ENCODE measurements at regions not wholly inside any gene's neighbourhood (a gene's known extent, or its start where the extent isn't known, plus 50 kb on each side); places are given as distances from the start of the nearest gene placed in this dataset.

DNA sequence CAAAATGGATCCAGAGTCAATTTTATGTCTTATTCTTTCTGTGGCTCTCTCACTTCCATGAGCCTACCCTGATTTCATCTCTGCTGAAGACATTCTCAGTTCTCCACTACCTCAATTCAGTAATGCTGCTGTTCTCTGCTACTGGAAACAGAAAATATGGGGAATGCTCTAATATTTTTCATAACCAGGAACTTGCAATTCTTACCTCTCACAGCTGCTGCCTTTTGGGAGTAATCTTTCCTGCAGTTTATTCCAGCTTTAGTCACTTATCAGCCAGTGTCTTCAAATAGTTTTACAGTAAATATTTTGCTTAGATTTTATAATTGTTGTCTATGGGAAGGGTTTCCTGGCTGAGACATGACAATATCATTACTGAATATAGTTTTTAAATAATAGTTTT lies 145.1 kb upstream of the UFM1 start:
- H4K20me1 ChIP-seq (replicated peaks; ENCODE audit: insufficient read depth) = no peaks in the 10 kb centered on the region
- Mint-ChIP-seq H3K9me3 (no peaks in the 10 kb centered on the region), H3K4me1 (no peaks in the 10 kb centered on the region), H3K27ac (no peak overlapping the region), H3K4me3 (no peak overlapping the region), H3K27me3 (ENCODE audit: insufficient read depth, low read depth, poor library complexity) (no peaks in the 10 kb centered on the region), H3K36me3 (ENCODE audit: low read depth) (no peaks in the 10 kb centered on the region)
- TF ChIP-seq, protein P1, sequence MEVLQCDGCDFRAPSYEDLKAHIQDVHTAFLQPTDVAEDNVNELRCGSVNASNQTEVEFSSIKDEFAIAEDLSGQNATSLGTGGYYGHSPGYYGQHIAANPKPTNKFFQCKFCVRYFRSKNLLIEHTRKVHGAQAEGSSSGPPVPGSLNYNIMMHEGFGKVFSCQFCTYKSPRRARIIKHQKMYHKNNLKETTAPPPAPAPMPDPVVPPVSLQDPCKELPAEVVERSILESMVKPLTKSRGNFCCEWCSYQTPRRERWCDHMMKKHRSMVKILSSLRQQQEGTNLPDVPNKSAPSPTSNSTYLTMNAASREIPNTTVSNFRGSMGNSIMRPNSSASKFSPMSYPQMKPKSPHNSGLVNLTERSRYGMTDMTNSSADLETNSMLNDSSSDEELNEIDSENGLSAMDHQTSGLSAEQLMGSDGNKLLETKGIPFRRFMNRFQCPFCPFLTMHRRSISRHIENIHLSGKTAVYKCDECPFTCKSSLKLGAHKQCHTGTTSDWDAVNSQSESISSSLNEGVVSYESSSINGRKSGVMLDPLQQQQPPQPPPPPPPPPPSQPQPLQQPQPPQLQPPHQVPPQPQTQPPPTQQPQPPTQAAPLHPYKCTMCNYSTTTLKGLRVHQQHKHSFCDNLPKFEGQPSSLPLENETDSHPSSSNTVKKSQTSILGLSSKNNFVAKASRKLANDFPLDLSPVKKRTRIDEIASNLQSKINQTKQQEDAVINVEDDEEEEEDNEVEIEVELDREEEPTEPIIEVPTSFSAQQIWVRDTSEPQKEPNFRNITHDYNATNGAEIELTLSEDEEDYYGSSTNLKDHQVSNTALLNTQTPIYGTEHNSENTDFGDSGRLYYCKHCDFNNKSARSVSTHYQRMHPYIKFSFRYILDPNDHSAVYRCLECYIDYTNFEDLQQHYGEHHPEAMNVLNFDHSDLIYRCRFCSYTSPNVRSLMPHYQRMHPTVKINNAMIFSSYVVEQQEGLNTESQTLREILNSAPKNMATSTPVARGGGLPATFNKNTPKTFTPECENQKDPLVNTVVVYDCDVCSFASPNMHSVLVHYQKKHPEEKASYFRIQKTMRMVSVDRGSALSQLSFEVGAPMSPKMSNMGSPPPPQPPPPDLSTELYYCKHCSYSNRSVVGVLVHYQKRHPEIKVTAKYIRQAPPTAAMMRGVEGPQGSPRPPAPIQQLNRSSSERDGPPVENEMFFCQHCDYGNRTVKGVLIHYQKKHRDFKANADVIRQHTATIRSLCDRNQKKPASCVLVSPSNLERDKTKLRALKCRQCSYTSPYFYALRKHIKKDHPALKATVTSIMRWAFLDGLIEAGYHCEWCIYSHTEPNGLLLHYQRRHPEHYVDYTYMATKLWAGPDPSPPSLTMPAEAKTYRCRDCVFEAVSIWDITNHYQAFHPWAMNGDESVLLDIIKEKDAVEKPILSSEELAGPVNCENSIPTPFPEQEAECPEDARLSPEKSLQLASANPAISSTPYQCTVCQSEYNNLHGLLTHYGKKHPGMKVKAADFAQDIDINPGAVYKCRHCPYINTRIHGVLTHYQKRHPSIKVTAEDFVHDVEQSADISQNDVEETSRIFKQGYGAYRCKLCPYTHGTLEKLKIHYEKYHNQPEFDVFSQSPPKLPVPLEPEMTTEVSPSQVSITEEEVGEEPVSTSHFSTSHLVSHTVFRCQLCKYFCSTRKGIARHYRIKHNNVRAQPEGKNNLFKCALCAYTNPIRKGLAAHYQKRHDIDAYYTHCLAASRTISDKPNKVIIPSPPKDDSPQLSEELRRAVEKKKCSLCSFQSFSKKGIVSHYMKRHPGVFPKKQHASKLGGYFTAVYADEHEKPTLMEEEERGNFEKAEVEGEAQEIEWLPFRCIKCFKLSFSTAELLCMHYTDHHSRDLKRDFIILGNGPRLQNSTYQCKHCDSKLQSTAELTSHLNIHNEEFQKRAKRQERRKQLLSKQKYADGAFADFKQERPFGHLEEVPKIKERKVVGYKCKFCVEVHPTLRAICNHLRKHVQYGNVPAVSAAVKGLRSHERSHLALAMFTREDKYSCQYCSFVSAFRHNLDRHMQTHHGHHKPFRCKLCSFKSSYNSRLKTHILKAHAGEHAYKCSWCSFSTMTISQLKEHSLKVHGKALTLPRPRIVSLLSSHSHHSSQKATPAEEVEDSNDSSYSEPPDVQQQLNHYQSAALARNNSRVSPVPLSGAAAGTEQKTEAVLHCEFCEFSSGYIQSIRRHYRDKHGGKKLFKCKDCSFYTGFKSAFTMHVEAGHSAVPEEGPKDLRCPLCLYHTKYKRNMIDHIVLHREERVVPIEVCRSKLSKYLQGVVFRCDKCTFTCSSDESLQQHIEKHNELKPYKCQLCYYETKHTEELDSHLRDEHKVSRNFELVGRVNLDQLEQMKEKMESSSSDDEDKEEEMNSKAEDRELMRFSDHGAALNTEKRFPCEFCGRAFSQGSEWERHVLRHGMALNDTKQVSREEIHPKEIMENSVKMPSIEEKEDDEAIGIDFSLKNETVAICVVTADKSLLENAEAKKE (CRISPR knock-in tag; IDR thresholded peaks at IDR 0.05) = no peak
- TF ChIP-seq CREB1 (CRISPR knock-in tag; IDR thresholded peaks at IDR 0.05; ENCODE audit: low read depth) (no peak), NANOG (IDR thresholded peaks at IDR 0.05; ENCODE audit: borderline replicate concordance) (no peak), STAT1 (IDR thresholded peaks at IDR 0.05; ENCODE audit: unreplicated experiment) (no peak), ZNF331 (CRISPR knock-in tag; IDR thresholded peaks at IDR 0.05; ENCODE audit: low read depth) (no peak), JUNB (IDR thresholded peaks at IDR 0.05; ENCODE audit: unreplicated experiment) (no peak)
- TF ChIP-seq, protein P2, sequence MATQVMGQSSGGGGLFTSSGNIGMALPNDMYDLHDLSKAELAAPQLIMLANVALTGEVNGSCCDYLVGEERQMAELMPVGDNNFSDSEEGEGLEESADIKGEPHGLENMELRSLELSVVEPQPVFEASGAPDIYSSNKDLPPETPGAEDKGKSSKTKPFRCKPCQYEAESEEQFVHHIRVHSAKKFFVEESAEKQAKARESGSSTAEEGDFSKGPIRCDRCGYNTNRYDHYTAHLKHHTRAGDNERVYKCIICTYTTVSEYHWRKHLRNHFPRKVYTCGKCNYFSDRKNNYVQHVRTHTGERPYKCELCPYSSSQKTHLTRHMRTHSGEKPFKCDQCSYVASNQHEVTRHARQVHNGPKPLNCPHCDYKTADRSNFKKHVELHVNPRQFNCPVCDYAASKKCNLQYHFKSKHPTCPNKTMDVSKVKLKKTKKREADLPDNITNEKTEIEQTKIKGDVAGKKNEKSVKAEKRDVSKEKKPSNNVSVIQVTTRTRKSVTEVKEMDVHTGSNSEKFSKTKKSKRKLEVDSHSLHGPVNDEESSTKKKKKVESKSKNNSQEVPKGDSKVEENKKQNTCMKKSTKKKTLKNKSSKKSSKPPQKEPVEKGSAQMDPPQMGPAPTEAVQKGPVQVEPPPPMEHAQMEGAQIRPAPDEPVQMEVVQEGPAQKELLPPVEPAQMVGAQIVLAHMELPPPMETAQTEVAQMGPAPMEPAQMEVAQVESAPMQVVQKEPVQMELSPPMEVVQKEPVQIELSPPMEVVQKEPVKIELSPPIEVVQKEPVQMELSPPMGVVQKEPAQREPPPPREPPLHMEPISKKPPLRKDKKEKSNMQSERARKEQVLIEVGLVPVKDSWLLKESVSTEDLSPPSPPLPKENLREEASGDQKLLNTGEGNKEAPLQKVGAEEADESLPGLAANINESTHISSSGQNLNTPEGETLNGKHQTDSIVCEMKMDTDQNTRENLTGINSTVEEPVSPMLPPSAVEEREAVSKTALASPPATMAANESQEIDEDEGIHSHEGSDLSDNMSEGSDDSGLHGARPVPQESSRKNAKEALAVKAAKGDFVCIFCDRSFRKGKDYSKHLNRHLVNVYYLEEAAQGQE (IDR thresholded peaks at IDR 0.05; ENCODE audit: unreplicated experiment) = no peak
- TF ChIP-seq, protein P3, sequence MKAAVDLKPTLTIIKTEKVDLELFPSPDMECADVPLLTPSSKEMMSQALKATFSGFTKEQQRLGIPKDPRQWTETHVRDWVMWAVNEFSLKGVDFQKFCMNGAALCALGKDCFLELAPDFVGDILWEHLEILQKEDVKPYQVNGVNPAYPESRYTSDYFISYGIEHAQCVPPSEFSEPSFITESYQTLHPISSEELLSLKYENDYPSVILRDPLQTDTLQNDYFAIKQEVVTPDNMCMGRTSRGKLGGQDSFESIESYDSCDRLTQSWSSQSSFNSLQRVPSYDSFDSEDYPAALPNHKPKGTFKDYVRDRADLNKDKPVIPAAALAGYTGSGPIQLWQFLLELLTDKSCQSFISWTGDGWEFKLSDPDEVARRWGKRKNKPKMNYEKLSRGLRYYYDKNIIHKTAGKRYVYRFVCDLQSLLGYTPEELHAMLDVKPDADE (IDR thresholded peaks at IDR 0.05) = no peak
- no peak overlapping the region for H2AFZ ChIP-seq
- H3K4me3 ChIP-seq = no peak overlapping the region
- H3F3A ChIP-seq (replicated peaks; ENCODE audit: low read depth) = no peaks in the 10 kb centered on the region
- H3K4me2 ChIP-seq = no peak overlapping the region
- ATAC-seq = no peak
- no peak for DNase-seq (ENCODE audit: low spot score)
- no peaks in the 10 kb centered on the region for H3K27me3 ChIP-seq (ENCODE audit: insufficient read depth)
- H3K9me2 ChIP-seq (ENCODE audit: insufficient read depth) = no peaks in the 10 kb centered on the region
- H3K79me2 ChIP-seq (replicated peaks; ENCODE audit: insufficient read depth) = no peaks in the 10 kb centered on the region
- no peak overlapping the region for H3K27ac ChIP-seq (ENCODE audit: low read depth)
- no peaks in the 10 kb centered on the region for H3K4me1 ChIP-seq (ENCODE audit: insufficient read depth)
- H3K36me3 ChIP-seq (ENCODE audit: insufficient read depth) = no peaks in the 10 kb centered on the region
